ENCODE measurements at regions not wholly inside any gene's neighbourhood (a gene's known extent, or its start where the extent isn't known, plus 50 kb on each side); places are given as distances from the start of the nearest gene placed in this dataset.
A peak's percentile ranks its signal among the peaks of the same experiment; 100 is the strongest.

GRCh38 chr1:232531291-232531690 lies 98.6 kb downstream of the SIPA1L2 start:
- no peak for TF ChIP-seq POLR2A (IDR thresholded peaks at IDR 0.05)
- no peak for TF ChIP-seq CTCF (IDR thresholded peaks at IDR 0.05)
- Histone ChIP-seq H3K27ac (peak overlapping the region in 1 of 3 donors; percentile 43), H3K9me3 (no peaks in the 10 kb centered on the region), H3K4me3 (replicated peaks in 1 of 3) (no peak overlapping the region), H3K4me1 (peaks cover 19 to 28% of the 10 kb centered on the region in 2 donors), H3K36me3 (no peaks in the 10 kb centered on the region), H3K27me3 (no peaks in the 10 kb centered on the region)
- intact Hi-C loops (cut with DNase I) = no loop called here
- DNase-seq = no peak
- 97 to 99% methylated on average over 3 of the region's 3 CpGs for WGBS, 2 donors

- H3K9me3 ChIP-seq = no peaks in the 10 kb centered on the region
- no peak for DNase-seq
- peaks cover 19 to 28% of the 10 kb centered on the region in 2 donors for H3K4me1 ChIP-seq
- intact Hi-C loops (cut with DNase I) = no loop called here
- H3K27ac ChIP-seq = no peak overlapping the region
- H3K27me3 ChIP-seq = no peaks in the 10 kb centered on the region
- no peak overlapping the region for H3K4me3 ChIP-seq (replicated peaks in 1 of 3)
- 89 to 90% methylated on average over 2 of the region's 2 CpGs for WGBS, 2 donors
- TF ChIP-seq POLR2A (IDR thresholded peaks at IDR 0.05) = no peak
- TF ChIP-seq CTCF (IDR thresholded peaks at IDR 0.05) = no peak
- no peaks in the 10 kb centered on the region for H3K36me3 ChIP-seq
Observed at GRCh38 chr1:232529747-232530146, 100.2 kb downstream of the SIPA1L2 start.

GRCh38 chr1:232528472-232529089 lies 101.4 kb downstream of the SIPA1L2 start:
- WGBS, 2 donors = 87 to 94% methylated on average over 2 of the region's 2 CpGs
- no peak overlapping the region for H3K27ac ChIP-seq
- TF ChIP-seq CTCF (IDR thresholded peaks at IDR 0.05) (no peak), POLR2A (IDR thresholded peaks at IDR 0.05) (no peak)

GRCh38 chr1:232524056-232524455 lies 105.9 kb downstream of the SIPA1L2 start:
- intact Hi-C loops (cut with DNase I) = no loop called here
- Histone ChIP-seq H3K36me3 (no peaks in the 10 kb centered on the region), H3K27me3 (no peaks in the 10 kb centered on the region), H3K27ac (no peak overlapping the region), H3K4me1 (peaks cover 3 to 5% of the 10 kb centered on the region in 2 donors), H3K4me3 (replicated peaks in 1 of 3) (no peak overlapping the region), H3K9me3 (no peaks in the 10 kb centered on the region)
- 85 to 88% methylated on average over 2 of the region's 2 CpGs for WGBS, 2 donors
- DNase-seq = no peak
- no peak for TF ChIP-seq CTCF (IDR thresholded peaks at IDR 0.05)
- no peak for TF ChIP-seq POLR2A (IDR thresholded peaks at IDR 0.05)

More at GRCh38 chr1:232528472-232529089, 101.4 kb downstream of the SIPA1L2 start:
- no peaks in the 10 kb centered on the region for H3K27me3 ChIP-seq
- H3K9me3 ChIP-seq = no peaks in the 10 kb centered on the region
- H3K36me3 ChIP-seq = no peaks in the 10 kb centered on the region
- DNase-seq = no peak
- no peak overlapping the region for H3K4me3 ChIP-seq (replicated peaks in 1 of 3)
- intact Hi-C loops (cut with DNase I) = no loop called here
- peaks cover 19 to 27% of the 10 kb centered on the region in 2 donors for H3K4me1 ChIP-seq

- Histone ChIP-seq H3K9me3 (no peaks in the 10 kb centered on the region), H3K27ac (no peak overlapping the region), H3K36me3 (no peaks in the 10 kb centered on the region), H3K27me3 (no peaks in the 10 kb centered on the region), H3K4me3 (replicated peaks in 1 of 3) (no peak overlapping the region), H3K4me1 (peaks cover 3 to 5% of the 10 kb centered on the region in 2 donors)
- intact Hi-C loops (cut with DNase I) = no loop called here
- WGBS, 2 donors = 90 to 100% methylated on average over 1 of the region's 1 CpG
- no peak for TF ChIP-seq POLR2A (IDR thresholded peaks at IDR 0.05)
- no peak for TF ChIP-seq CTCF (IDR thresholded peaks at IDR 0.05)
- DNase-seq = no peak
Observed at GRCh38 chr1:232522189-232522588, 107.7 kb downstream of the SIPA1L2 start.
